VCaP (cell line): ENCODE measurements at regions not wholly inside any gene's neighbourhood (a gene's known extent, or its start where the extent isn't known, plus 50 kb on each side); places are given as distances from the start of the nearest gene placed in this dataset.

Experiments
- H3K27ac ChIP-seq: fragments of 450-650 bp; 2 replicates; pipeline ENCODE4 v1.5.1; 2017
- CTCF ChIP-seq: fragments of 450-650 bp; conservative IDR thresholded peaks from 2 replicates; pipeline ENCODE4 v1.5.1; 2017; ENCODE audit warnings: mild to moderate bottlenecking, moderate library complexity

GRCh38 chr2:18230668-18231067, 329.8 kb downstream of the RDH14 start:
- no peak for TF ChIP-seq CTCF
- H3K27ac ChIP-seq = peak overlapping the region; percentile 55; the same call in 1 of the 2 replicates

- TF ChIP-seq CTCF = peak; percentile 23; the same call in 1 of the 2 replicates
- H3K27ac ChIP-seq = no peak overlapping the region
These were observed 340.8 kb downstream of the RDH14 start for GRCh38 chr2:18219676-18220075.

- TF ChIP-seq CTCF = no peak
- H3K27ac ChIP-seq = no peak overlapping the region
These were observed 339.9 kb downstream of the KCNS3 start for GRCh38 chr2:18218160-18218933.

- no peak for TF ChIP-seq CTCF
- H3K27ac ChIP-seq = no peak overlapping the region
These were observed 336.5 kb downstream of the KCNS3 start for GRCh38 chr2:18214936-18215335.

- H3K27ac ChIP-seq = no peak overlapping the region
- TF ChIP-seq CTCF = no peak
These were observed 335.5 kb downstream of the KCNS3 start for GRCh38 chr2:18213986-18214385.

- H3K27ac ChIP-seq = no peak overlapping the region
- TF ChIP-seq CTCF = no peak
These were observed 331.6 kb downstream of the KCNS3 start for GRCh38 chr2:18209934-18210639.

- no peak overlapping the region for H3K27ac ChIP-seq
- no peak for TF ChIP-seq CTCF
These were observed 330.5 kb downstream of the KCNS3 start for GRCh38 chr2:18208956-18209355.
